HG03039 (cell line): ENCODE measurements at regions not wholly inside any gene's neighbourhood (a gene's known extent, or its start where the extent isn't known, plus 50 kb on each side); places are given as distances from the start of the nearest gene placed in this dataset.

ENCODE experiments used
- ATAC-seq: cut with Tn5 transposase; IDR thresholded peaks from one replicate; pipeline ENCODE4 v1.9.1; 2021; ENCODE audit warnings: mild to moderate bottlenecking, moderate library complexity; ENCODE audit not compliant: unreplicated experiment

DNA sequence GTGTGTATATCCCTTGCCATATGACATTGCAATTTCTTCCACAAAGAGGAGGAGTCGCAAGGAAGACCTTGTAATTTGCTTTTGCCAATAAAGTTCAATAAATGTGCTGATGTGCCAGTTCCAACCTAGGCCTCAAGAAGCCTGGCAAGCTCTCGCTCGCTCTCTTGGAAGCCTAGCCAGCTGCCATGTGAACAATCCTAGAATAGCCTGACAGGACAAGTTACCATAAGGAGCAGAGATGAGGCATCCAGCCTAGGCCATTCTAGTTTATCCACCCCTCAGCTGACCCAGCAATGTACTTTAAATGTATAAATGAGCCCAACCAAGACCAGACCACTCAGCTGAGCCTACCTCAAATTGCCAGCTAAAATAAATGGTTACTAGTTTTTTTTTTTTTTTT is 145.7 kb upstream of the QRFPR start:
- no peak for ATAC-seq

DNA sequence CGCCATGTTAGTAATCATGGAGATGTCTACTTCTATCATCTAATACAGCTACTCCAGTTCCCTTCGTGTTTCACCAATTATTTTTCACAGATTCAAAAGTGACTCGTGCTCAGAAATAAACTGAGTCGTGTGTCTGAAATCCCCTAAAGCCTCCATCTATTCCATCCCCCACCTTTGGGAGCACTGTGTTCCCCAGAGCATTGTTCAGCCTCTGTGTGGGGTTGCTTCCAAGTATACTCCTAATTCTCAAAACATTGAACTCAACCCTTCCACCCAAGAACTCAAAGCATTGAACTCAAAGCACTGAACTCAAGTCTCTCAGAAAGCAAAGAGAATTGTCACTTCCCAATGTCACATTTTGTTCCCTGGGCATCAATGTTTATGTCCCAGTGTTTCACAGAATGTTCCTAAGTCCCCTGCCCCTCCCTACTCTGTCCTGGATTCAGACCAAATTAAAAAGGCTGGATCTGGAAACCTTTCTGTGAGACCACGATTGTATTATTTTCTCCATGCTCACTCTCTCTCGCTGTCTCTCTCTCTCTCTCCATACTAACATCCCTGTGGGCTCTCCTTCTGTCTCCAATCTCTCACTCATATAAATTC is 138.5 kb upstream of the QRFPR start:
- no peak for ATAC-seq

- no peak for ATAC-seq
Measured at GRCh38 chr4:121517241-121517640, 136.4 kb upstream of the QRFPR start.

GRCh38 chr4:121514443-121514842 is 133.6 kb upstream of the QRFPR start:
- no peak for ATAC-seq

DNA sequence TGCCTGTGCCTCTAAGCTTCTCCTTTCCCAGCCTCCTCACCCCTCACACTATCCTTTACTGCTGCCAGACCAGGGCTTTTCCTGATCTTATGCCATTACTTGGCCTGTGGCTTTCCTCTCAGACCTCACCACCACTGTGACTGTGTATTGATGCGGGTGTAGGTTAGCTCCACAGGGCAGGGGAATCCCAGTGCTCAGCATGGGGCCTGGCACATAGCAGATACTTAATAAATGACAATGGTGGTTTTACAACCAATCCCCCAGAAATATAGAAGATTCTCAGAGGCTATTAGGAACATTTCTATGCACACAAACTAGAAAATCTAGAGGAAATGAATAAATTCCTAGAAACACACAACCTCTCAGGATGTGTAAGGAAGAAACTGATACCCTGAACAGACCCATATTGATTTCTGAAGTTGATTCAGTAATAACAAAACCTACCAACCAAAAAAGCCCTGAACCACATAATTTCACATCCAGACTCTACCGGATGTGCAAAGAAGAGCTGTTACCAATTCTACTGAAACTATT is 129.6 kb upstream of the QRFPR start:
- peak; percentile 77 for ATAC-seq

GRCh38 chr4:121485190-121485804 is 104.5 kb upstream of the QRFPR start:
- no peak for ATAC-seq

- ATAC-seq: peak; percentile 98
Measured at GRCh38 chr4:121484633-121485032, 103.8 kb upstream of the QRFPR start.

DNA sequence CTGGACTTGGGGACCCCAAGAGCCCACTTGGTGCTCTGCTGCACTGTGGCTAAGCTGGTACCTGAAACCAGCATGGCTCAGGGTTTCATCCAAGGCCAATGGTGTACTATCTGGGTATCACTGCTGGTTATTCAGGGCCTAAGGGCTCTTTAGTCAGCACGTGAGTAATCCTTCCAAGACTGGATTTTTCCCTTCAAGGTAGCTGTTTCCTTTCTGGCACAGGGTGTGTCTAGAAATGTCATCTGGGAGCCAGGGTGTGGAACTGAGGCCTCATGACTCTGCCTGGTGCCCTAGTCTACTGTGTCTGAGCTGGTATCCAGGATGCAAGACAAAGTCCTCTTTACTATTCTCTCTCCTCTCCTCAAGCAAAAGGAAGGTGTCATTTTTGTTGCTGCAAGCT is 99.0 kb upstream of the QRFPR start:
- ATAC-seq: no peak

DNA sequence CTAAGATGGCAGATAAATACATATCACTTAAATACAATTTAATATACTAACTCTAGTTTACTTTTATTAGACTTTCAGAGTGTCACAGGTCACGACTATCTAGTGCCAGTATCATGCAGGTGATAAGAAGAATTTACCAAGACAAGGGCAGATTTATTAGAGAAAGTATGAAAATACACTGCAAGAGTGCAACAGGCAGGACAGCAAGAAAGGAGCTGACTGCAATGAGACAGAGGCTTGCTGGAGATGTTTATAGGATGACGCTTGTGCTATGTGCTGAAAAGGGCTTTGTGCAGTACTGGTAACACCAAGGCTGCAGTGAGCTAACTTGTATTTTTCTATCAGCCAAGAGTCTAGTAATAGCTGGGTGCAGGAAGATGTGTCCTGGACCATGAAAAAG is 96.7 kb upstream of the QRFPR start:
- ATAC-seq: no peak

DNA sequence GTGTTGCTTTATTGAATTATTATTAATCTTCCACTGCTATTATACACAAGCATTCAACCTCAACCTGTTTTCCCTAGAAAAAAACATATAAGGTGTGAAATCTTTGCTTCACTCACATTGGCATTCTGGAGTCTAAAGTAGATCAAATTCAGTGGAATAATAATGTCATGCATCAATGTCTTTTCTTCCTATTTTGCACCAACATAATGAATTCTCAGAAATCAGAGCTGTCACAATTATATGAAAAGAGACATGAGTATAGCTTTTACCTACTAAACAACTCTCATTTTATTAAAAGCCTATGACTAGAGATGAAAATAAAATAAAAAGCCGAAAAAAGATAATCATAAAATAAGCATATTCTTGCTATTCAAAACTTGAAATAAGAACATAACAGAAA is 96.3 kb upstream of the QRFPR start:
- ATAC-seq: no peak

DNA sequence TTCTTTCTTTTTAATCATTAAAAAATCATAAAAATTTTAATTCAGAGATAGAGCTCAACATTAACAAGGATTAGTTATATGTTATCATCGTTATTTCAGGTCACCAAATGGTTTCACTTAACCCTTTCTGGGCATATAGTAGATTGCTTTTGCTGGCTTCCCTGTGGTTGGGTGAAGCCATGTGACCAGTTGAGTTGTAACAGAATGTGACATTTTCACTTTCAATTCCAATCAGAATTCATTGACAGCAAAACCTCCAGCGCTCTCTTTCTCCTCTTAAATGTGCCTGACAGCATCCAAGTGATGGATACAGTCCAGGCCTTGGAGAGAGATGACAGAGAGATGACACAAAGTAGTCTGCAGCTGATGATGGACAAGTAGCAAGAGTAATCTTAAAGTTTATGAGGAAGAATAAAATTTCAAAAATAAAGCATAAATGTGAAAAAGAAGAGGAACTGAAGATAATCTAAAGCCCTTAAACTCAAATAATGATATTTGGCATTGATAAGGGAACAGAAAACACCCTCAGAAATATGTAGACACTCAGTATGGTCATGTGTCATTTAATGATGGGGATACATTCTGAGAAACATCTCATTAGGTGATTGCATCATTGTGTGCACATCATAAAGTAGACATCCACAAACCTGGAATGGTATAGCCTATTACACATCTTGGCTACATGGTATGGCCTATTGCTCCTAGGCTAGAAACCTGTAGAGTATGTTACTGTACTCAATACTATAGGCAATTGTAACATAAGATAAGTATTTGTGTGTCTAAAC is 92.3 kb upstream of the QRFPR start:
- ATAC-seq: no peak

DNA sequence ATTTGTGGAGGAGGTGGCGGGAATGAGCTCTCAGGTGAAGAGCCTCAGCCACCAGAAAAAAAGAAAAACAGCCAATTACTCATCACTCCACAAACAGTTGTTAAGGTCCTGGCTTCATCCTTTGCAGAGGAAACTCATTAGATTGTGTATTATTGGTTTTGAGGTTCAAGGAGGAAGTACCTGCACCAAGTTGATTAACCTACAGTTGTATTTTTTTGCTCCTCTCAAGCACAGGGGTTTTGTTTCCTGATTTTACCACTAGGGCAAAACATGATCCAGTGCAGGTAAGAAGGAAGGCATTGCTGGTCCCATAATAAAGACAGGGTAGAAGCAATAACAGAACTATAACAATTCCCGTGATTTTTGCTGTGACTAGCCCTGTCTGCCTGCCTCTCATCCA is 84.0 kb upstream of the QRFPR start:
- no peak for ATAC-seq

GRCh38 chr4:121462660-121463261 is 81.9 kb upstream of the QRFPR start:
- ATAC-seq: peak; percentile 84

GRCh38 chr4:121459026-121459425 is 78.2 kb upstream of the QRFPR start:
- ATAC-seq: no peak

DNA sequence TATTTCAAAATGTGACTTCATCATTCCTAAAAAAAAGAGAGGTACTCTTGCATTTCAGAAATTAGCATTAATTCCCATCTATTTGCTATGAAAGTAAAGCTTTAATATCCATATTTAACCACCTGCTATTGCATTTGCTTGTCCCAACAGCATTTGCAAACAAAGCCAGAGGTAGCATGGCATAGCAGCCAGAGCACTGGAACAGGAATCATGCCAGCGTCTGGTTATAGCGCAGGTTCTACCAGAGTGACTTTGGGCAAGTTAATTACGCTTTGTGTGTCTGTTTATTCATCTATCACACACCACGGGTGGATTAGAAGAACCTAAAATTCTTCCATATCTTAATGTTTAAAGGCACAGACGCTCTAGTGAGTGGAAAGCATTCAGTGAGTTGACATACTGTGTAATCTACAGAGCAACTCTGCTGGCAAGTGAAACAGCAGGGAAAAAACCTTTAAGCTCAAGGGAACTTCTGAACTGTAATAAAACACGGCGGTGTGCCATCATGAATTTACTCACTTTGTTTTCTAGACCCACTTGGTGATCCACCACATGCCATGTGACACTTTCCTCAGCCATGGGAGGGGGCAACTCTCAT is 76.6 kb upstream of the QRFPR start:
- ATAC-seq: no peak

DNA sequence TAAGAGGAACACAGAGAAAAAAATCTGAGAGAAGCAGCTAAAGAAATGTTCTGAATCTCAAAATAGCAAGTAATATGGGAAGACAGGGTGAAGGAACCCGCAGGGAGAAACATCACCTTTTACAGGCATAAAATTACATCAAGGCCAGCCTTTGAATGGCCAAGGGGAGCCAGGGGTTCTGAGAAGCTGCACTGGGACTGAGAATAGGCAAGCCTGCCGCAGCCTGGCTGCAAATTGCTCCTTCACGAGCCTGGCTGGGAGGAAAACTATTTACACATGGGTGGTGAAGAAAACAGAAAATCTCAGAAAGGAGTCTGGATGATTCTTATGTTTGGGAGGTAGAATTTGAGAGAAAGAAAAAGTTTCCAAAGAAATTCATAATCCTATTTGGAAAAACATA is 74.5 kb upstream of the QRFPR start:
- no peak for ATAC-seq

DNA sequence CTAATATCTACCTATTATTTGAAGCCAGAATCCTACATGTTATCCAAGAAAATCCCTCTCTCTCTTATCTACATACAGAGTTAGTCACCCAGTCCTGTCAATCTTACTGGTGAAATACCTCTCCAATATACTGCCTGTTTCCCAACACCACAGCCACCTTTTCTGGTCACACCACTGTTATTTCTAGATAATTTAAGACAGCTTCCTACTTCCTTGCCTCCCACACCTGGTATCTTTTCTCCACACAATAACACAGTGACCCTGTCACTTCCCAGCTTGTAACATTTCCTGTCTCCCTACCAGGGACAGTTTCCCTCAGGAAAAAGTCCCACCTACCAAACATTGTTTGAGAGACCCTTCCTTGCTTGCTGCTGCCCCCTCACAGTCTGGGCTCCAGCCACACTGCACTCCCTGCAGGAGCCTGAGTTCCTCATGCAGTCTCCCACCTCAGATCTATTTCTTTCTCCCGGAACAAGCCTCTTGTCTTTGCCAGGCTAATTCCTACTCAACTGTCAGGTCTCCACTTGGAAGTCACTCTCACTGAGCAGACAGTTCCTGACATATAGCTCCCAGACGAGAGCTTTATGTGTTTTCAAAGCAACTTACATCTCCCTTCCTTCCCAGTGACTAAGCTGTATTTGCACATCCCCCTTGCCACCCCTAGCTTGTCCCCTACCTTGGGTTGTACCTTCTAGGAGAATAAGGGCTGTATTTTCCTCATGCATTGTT is 73.6 kb upstream of the QRFPR start:
- ATAC-seq: no peak

GRCh38 chr4:121451310-121451709 is 70.5 kb upstream of the QRFPR start:
- no peak for ATAC-seq

DNA sequence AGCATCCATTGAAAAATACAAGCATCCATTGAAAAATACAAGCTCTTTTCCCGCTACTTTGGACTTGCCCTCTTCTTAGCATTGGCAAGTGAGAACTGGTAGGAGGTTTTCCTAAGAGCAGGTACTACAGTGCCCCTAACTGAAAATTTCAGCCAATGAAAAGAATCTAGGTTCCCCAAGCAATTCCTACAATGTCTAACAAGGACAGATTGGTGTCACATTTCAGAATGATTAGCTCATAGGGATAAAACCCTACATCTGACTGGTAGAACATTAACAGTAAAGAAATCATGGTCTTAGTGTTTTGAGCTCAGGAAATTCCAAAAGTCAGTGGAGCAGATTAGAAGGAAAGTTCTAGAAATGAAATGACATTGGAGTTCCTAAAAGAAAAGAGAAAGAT is 68.6 kb upstream of the QRFPR start:
- no peak for ATAC-seq

- ATAC-seq: no peak
Measured at GRCh38 chr4:121448231-121448630, 67.4 kb upstream of the QRFPR start.

GRCh38 chr4:121439669-121440068 is 58.9 kb upstream of the QRFPR start:
- ATAC-seq: no peak
